ENCODE measurements at regions not wholly inside any gene's neighbourhood (a gene's known extent, or its start where the extent isn't known, plus 50 kb on each side); places are given as distances from the start of the nearest gene placed in this dataset.

DNA sequence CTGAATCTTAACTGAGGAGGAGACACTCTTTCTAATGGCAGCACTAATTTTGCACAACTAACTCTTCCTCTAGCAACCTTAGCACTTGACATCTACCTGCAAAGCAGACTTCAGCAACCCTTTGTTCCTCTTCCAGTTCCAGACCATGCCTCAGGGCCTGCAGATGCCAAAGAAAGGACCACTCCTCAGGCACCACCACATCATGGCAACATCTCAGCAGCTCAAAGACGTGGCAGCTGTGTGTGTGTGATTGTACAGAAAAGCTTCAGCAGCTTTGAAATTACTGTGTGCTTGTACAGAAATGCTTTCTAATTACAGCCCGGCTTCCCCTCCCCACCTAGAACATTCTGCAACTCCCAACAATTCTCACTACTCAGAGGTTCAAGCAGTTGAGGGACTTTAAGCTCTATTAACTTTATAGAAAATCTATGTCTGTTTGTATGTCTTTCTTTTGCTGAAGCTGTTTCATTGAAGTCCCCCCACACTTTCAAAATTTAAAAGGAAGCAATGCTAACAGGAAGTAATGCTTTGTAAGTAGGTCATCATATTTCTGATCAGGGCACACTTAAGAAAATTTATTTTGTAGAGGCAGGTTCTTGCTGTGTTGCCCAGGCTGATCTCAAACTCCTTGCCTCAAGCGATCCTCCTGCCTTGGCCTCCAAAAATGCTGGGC, 115.2 kb downstream of the CD47 start:
- CTCF ChIA-PET, result interaction anchor here (0.5 to 2.1 kb wide), 3 partner anchors 11 to 862 kb away, joined by 3 to 7 read pairs (median 3); no protein-coding TSS in a partner anchor
- TF ChIP-seq CTCF (IDR thresholded peaks at IDR 0.05; ENCODE audit: unreplicated experiment), result no peak
- no TSS peak for BruUV-seq (replicated peaks)
- H3K36me3 Mint-ChIP-seq (ENCODE audit: insufficient read depth, unreplicated experiment), result no peaks in the 10 kb centered on the region
- no peaks in the 10 kb centered on the region for H3K27me3 Mint-ChIP-seq (ENCODE audit: insufficient read depth, unreplicated experiment)
- no peak overlapping the region for H3K4me3 Mint-ChIP-seq (ENCODE audit: unreplicated experiment)
- H3K9me3 Mint-ChIP-seq (ENCODE audit: unreplicated experiment), result no peaks in the 10 kb centered on the region
- DNase-seq (ENCODE audit: unreplicated experiment), result no peak
- peaks cover 7% of the 10 kb centered on the region for H3K4me1 Mint-ChIP-seq (ENCODE audit: insufficient read depth, unreplicated experiment)
- H3K27ac Mint-ChIP-seq (ENCODE audit: low read depth, unreplicated experiment), result no peak overlapping the region
- intact Hi-C loops (cut with micrococcal nuclease), result no loop called here
- POLR2A ChIA-PET, result interaction anchor here (0.7 to 1.4 kb wide), 3 partner anchors 11 to 217 kb away, joined by 3 read pairs; no protein-coding TSS in a partner anchor

DNA sequence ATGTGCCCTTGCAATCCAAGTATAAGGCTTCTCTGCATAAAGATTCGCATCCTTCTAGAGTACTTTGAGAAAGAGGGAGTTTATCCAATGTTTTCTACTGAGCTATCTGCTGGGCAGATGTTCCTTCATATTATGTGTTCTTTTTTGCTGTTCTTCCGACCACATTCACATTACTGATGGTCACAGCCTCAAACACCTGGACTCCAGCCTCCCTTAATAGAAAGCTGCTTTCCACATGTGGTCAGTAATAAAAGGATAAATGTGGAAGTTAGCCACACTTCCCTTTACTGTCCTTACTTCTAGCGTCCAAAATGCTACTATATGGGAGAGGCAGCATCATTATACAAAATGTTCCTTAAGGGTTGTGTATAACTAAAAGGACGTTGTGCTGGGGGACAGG, 116.9 kb downstream of the CD47 start:
- H3K4me3 Mint-ChIP-seq (ENCODE audit: unreplicated experiment), result no peak overlapping the region
- CTCF ChIA-PET, result interaction anchor here (0.6 to 1.5 kb wide), 2 partner anchors 42 to 204 kb away, joined by 3 read pairs; no protein-coding TSS in a partner anchor
- intact Hi-C loops (cut with micrococcal nuclease), result no loop called here
- POLR2A ChIA-PET, result no interaction called here
- no peak for DNase-seq (ENCODE audit: unreplicated experiment)
- peaks cover 7% of the 10 kb centered on the region for H3K4me1 Mint-ChIP-seq (ENCODE audit: insufficient read depth, unreplicated experiment)
- H3K9me3 Mint-ChIP-seq (ENCODE audit: unreplicated experiment), result no peaks in the 10 kb centered on the region
- BruUV-seq (replicated peaks), result no TSS peak
- no peaks in the 10 kb centered on the region for H3K36me3 Mint-ChIP-seq (ENCODE audit: insufficient read depth, unreplicated experiment)
- H3K27ac Mint-ChIP-seq (ENCODE audit: low read depth, unreplicated experiment), result no peak overlapping the region
- H3K27me3 Mint-ChIP-seq (ENCODE audit: insufficient read depth, unreplicated experiment), result no peaks in the 10 kb centered on the region
- TF ChIP-seq CTCF (IDR thresholded peaks at IDR 0.05; ENCODE audit: unreplicated experiment), result no peak

DNA sequence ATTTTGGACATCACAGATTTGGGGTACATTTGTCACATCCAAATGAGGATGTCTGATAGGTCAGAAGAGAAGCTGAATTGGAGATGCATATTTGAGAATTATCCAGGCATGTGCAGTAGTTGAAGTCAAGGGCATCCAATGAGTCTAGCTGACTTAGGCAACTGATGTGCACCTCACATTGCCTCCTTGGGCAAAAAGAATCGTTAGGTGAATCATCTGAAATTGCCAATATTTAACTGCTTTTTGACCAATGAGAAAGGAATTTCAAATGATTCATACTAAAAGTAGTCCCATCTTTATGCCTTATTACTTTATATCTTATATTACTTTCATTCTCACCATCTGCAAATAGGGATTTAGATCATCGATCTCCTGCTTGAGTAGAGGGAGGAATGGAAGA, 117.7 kb downstream of the CD47 start:
- H3K4me3 Mint-ChIP-seq (ENCODE audit: unreplicated experiment), result no peak overlapping the region
- intact Hi-C loops (cut with micrococcal nuclease), result no loop called here
- POLR2A ChIA-PET, result no interaction called here
- no peaks in the 10 kb centered on the region for H3K36me3 Mint-ChIP-seq (ENCODE audit: insufficient read depth, unreplicated experiment)
- DNase-seq (ENCODE audit: unreplicated experiment), result no peak
- no peaks in the 10 kb centered on the region for H3K9me3 Mint-ChIP-seq (ENCODE audit: unreplicated experiment)
- no peaks in the 10 kb centered on the region for H3K27me3 Mint-ChIP-seq (ENCODE audit: insufficient read depth, unreplicated experiment)
- TF ChIP-seq CTCF (IDR thresholded peaks at IDR 0.05; ENCODE audit: unreplicated experiment), result no peak
- H3K4me1 Mint-ChIP-seq (ENCODE audit: insufficient read depth, unreplicated experiment), result peaks cover 8% of the 10 kb centered on the region
- no TSS peak for BruUV-seq (replicated peaks)
- H3K27ac Mint-ChIP-seq (ENCODE audit: low read depth, unreplicated experiment), result no peak overlapping the region
- CTCF ChIA-PET, result interaction anchor here (1.2 to 1.5 kb wide), 2 partner anchors 17 to 205 kb away, joined by 3 read pairs; no protein-coding TSS in a partner anchor

DNA sequence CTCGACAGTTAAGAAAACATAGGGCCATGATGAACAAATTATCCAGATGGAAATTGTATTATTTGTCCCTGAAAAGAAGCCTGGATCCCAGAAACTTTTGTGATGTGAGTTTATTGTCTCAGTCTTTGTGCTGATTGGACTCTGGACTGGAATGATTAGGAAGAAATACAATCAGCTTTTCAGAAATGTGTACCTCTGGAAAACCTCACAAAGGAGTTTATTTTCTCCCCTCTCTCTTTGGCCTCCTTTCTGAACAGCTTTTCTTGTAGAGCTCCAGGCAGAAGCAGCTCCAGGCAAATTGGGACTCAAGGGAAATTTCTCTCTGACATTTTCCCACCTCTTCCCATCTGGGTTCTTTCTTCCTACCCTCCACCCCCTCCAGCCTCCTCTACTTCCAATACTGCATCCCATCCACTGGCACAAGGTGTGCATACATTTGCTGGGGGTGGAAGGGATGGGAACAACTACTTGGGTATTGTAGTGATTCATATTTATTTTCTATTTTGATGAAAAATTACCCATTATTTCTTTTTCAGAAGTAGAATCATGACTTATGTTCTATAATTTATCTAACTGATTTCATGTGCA, 119.7 kb downstream of the CD47 start:
- H3K36me3 Mint-ChIP-seq (ENCODE audit: insufficient read depth, unreplicated experiment), result no peaks in the 10 kb centered on the region
- intact Hi-C loops (cut with micrococcal nuclease), result no loop called here
- no peak for DNase-seq (ENCODE audit: unreplicated experiment)
- peaks cover 15% of the 10 kb centered on the region for H3K4me1 Mint-ChIP-seq (ENCODE audit: insufficient read depth, unreplicated experiment)
- H3K4me3 Mint-ChIP-seq (ENCODE audit: unreplicated experiment), result no peak overlapping the region
- TF ChIP-seq CTCF (IDR thresholded peaks at IDR 0.05; ENCODE audit: unreplicated experiment), result no peak
- H3K9me3 Mint-ChIP-seq (ENCODE audit: unreplicated experiment), result no peaks in the 10 kb centered on the region
- ChIA-PET CTCF (interaction anchor here (0.5 to 1.3 kb wide), 2 partner anchors 27 to 91 kb away, joined by 3 read pairs; no protein-coding TSS in a partner anchor), POLR2A (no interaction called here)
- H3K27me3 Mint-ChIP-seq (ENCODE audit: insufficient read depth, unreplicated experiment), result no peaks in the 10 kb centered on the region
- H3K27ac Mint-ChIP-seq (ENCODE audit: low read depth, unreplicated experiment), result no peak overlapping the region
- no TSS peak for BruUV-seq (replicated peaks)

All from MCF 10A (cell line).